ENCODE measurements at regions not wholly inside any gene's neighbourhood (a gene's known extent, or its start where the extent isn't known, plus 50 kb on each side); places are given as distances from the start of the nearest gene placed in this dataset.
A peak's percentile ranks its signal among the peaks of the same experiment; 100 is the strongest.

DNA sequence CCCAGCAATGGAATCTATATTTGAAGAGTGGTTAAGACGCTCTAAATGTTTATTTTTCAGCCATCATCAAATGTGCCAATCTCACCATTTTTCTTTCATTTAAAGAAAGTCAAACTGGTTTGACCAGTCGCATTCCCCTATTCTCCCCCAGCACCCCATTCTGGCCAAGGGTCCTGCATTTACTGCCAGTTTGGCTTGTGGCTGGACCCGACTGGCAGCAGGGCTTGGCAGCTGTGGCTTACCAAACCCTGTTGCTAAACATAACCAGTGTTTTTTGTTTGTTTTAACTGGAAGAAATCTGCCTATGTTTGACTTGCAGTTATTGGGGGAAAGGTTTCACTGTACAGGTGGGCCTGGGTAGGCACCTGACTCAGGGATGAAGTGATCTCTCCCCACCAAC, 116.3 kb downstream of the CYP26A1 start:
- Histone ChIP-seq H3K27ac (no peak overlapping the region), H3K9me3 (no peaks in the 10 kb centered on the region), H3K4me3 (no peak overlapping the region), H3K4me1 (peaks cover 0 to 22% (median 4%) of the 10 kb centered on the region in 4 donors), H3K27me3 (no peaks in the 10 kb centered on the region), H3K36me3 (no peaks in the 10 kb centered on the region)
- DNase-seq: no peak
- TF ChIP-seq, protein P1, sequence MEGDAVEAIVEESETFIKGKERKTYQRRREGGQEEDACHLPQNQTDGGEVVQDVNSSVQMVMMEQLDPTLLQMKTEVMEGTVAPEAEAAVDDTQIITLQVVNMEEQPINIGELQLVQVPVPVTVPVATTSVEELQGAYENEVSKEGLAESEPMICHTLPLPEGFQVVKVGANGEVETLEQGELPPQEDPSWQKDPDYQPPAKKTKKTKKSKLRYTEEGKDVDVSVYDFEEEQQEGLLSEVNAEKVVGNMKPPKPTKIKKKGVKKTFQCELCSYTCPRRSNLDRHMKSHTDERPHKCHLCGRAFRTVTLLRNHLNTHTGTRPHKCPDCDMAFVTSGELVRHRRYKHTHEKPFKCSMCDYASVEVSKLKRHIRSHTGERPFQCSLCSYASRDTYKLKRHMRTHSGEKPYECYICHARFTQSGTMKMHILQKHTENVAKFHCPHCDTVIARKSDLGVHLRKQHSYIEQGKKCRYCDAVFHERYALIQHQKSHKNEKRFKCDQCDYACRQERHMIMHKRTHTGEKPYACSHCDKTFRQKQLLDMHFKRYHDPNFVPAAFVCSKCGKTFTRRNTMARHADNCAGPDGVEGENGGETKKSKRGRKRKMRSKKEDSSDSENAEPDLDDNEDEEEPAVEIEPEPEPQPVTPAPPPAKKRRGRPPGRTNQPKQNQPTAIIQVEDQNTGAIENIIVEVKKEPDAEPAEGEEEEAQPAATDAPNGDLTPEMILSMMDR (IDR thresholded peaks at IDR 0.05): no peak
- intact Hi-C loops (cut with DNase I; ENCODE audit: low total_unique reads): no loop called here

DNA sequence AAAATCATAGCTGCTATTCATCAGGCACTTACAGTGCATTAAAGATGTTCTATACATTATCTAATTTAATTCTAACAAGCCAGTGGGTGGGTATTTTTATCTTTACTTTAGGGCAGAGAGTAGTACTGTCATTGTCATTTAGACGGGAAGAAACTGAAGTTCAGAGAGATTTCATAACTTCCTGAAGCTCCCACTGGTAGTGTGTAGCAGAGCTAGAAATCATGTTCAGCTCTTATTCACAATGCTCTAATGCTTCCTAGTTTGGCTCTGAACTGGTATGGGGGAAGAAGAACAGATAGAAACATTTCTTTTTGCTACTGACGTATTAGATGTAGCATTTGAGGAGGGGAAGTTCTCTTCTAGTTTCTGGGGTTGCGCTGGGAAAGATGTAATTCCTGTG, 116.7 kb downstream of the CYP26A1 start:
- TF ChIP-seq, protein P1 (IDR thresholded peaks at IDR 0.05): no peak
- H3K36me3 ChIP-seq: no peaks in the 10 kb centered on the region
- H3K4me3 ChIP-seq: no peak overlapping the region
- intact Hi-C loops (cut with DNase I; ENCODE audit: low total_unique reads): no loop called here
- H3K4me1 ChIP-seq: peaks cover 0 to 22% (median 4%) of the 10 kb centered on the region in 4 donors
- H3K27ac ChIP-seq: no peak overlapping the region
- H3K9me3 ChIP-seq: no peaks in the 10 kb centered on the region
- DNase-seq: no peak
- H3K27me3 ChIP-seq: no peaks in the 10 kb centered on the region

DNA sequence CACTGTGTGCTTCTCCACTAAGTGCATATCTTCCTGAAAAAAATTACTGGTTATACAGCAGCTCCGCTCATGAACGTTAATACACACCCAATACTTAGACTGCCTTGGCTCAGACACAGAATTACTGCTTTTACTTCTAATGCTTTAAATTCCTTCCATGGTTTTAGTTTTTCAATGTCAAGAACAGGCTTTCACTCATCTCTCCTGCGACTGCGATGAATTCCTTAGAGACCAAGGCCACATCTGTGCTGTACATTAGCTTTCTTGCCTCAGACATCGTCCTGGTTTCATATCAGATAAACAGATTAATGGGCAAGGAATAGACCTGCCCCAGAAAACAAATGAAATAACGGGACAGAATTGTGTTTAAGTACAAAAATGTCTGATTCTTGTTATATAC, 120.2 kb downstream of the CYP26A1 start:
- no peak for DNase-seq
- TF ChIP-seq, protein P1 (IDR thresholded peaks at IDR 0.05): no peak
- no peaks in the 10 kb centered on the region for H3K27me3 ChIP-seq
- intact Hi-C loops (cut with DNase I; ENCODE audit: low total_unique reads): no loop called here
- H3K36me3 ChIP-seq: no peaks in the 10 kb centered on the region
- no peaks in the 10 kb centered on the region for H3K9me3 ChIP-seq
- H3K27ac ChIP-seq: no peak overlapping the region
- H3K4me3 ChIP-seq: no peak overlapping the region
- peaks cover 0 to 30% (median 9%) of the 10 kb centered on the region in 4 donors for H3K4me1 ChIP-seq

DNA sequence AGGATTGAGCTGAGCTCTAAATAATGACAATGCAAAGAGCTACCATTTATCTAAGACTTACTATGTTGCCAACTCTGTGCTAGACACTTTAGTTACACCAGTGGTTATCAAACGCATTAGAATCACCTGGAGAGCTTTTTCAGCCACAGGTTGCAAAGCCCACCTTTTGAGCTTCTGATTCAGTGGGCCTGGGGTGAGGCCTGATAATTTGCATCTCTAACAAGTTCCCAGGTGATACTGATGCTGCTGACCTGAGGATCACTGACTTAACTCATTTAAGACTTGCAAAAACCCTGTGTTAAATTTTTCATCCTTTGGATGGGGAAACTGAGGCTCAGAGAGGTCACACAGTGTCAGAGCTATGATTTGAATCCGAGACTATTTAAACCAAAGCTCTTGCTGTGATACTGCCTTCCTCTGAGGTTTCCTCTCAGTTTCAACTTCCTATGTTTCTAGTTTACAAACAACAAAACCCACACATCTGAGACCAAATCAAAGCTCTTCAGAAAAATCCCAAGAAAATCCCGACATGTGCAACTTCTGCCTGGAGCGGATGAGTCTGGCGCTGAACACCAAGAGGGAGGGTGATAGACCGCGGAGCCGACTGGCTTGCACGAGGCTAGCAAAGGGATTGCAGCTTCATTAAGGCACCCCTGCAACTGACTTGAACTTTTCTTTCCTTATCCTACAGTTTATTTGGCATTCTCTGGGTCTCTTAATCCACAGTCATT, 124.9 kb downstream of the CYP26A1 start:
- Histone ChIP-seq H3K4me1 (peaks cover 0 to 21% (median 6%) of the 10 kb centered on the region in 4 donors), H3K36me3 (no peaks in the 10 kb centered on the region), H3K27me3 (no peaks in the 10 kb centered on the region), H3K27ac (no peak overlapping the region), H3K9me3 (no peaks in the 10 kb centered on the region), H3K4me3 (peak overlapping the region; percentile 39 to 45)
- TF ChIP-seq, protein P1 (IDR thresholded peaks at IDR 0.05): no peak
- peak in 1 of 2 donors; percentile 36 for DNase-seq
- intact Hi-C loops (cut with DNase I; ENCODE audit: low total_unique reads): no loop called here

DNA sequence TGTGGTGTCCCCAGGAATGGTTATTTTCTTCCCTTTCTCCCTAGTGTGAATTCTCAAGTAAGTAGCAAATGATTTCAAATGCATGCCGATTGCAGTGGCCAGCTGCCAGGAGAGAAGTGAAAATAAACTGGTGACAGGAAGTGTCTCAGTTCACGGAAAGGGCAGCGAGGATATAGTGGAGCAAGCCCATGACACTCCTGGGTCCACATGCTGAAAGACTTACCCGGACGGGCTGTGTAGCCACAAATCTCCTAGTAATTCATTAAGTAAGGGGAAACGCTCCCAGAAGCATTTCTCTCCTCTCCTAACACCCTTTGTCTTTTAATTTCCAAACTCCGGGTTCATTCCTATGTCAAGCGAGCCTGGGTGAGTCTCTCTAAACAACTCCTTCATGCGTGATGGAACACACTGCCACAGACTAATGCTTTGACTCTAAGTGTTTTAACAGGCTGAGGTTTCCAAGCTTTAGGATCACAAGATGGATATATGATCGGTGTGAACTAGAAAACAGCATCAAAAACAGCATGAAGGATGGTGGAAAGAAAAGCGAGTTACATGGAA, 125.6 kb downstream of the CYP26A1 start:
- no peak overlapping the region for H3K27ac ChIP-seq
- no peaks in the 10 kb centered on the region for H3K9me3 ChIP-seq
- no peaks in the 10 kb centered on the region for H3K27me3 ChIP-seq
- no peaks in the 10 kb centered on the region for H3K36me3 ChIP-seq
- peaks cover 0 to 14% (median 5%) of the 10 kb centered on the region in 4 donors for H3K4me1 ChIP-seq
- intact Hi-C loops (cut with DNase I; ENCODE audit: low total_unique reads): no loop called here
- peak overlapping the region; percentile 39 to 45 for H3K4me3 ChIP-seq
- TF ChIP-seq, protein P1 (IDR thresholded peaks at IDR 0.05): no peak
- peak; percentile 84 to 86 for DNase-seq

Measured in tibial artery (tissue), 4 donors.